ENCODE measurements at regions not wholly inside any gene's neighbourhood (a gene's known extent, or its start where the extent isn't known, plus 50 kb on each side); places are given as distances from the start of the nearest gene placed in this dataset.

DNA sequence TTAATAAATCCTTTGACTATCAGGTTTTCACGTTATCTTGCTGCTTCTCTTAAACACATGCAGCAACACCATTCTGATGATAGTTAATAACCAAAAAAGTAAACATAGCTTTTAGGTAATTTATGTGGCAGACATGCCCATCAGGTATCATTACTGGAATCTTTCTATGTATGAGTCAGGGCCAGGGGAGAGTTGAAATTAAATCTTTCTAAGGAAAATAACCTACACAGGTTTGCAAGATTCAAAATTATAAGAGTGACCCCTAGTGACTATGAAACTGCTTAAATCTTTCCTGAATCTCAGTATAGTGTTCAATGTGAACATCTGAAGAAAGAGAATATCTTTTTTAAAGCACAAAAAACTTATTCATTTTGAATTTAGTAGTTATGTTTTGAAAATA is 666.6 kb downstream of the CDH11 start:
- H3K4me1 Mint-ChIP-seq, result no peaks in the 10 kb centered on the region
- TF ChIP-seq, protein P1, sequence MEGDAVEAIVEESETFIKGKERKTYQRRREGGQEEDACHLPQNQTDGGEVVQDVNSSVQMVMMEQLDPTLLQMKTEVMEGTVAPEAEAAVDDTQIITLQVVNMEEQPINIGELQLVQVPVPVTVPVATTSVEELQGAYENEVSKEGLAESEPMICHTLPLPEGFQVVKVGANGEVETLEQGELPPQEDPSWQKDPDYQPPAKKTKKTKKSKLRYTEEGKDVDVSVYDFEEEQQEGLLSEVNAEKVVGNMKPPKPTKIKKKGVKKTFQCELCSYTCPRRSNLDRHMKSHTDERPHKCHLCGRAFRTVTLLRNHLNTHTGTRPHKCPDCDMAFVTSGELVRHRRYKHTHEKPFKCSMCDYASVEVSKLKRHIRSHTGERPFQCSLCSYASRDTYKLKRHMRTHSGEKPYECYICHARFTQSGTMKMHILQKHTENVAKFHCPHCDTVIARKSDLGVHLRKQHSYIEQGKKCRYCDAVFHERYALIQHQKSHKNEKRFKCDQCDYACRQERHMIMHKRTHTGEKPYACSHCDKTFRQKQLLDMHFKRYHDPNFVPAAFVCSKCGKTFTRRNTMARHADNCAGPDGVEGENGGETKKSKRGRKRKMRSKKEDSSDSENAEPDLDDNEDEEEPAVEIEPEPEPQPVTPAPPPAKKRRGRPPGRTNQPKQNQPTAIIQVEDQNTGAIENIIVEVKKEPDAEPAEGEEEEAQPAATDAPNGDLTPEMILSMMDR (IDR thresholded peaks at IDR 0.05), result no peak
- no peaks in the 10 kb centered on the region for H3K36me3 Mint-ChIP-seq (ENCODE audit: low read depth)
- no peak overlapping the region for H3K4me3 Mint-ChIP-seq
- POLR2A ChIA-PET, result no interaction called here
- no peaks in the 10 kb centered on the region for H3K27me3 Mint-ChIP-seq
- H3K9me3 Mint-ChIP-seq, result peaks cover 2% of the 10 kb centered on the region
- no peak overlapping the region for H3K27ac Mint-ChIP-seq
- no peak for ATAC-seq (ENCODE audit: low read depth)
- DNase-seq, result no peak
- CTCF ChIA-PET, result no interaction called here
- intact Hi-C loops (cut with micrococcal nuclease), result no loop called here

- CTCF ChIA-PET, result no interaction called here
- no peak for DNase-seq
- no peaks in the 10 kb centered on the region for H3K27me3 Mint-ChIP-seq
- intact Hi-C loops (cut with micrococcal nuclease), result no loop called here
- POLR2A ChIA-PET, result no interaction called here
- H3K4me1 Mint-ChIP-seq, result no peaks in the 10 kb centered on the region
- H3K36me3 Mint-ChIP-seq (ENCODE audit: low read depth), result no peaks in the 10 kb centered on the region
- no peak overlapping the region for H3K27ac Mint-ChIP-seq
- ATAC-seq (ENCODE audit: low read depth), result no peak
- H3K4me3 Mint-ChIP-seq, result no peak overlapping the region
- H3K9me3 Mint-ChIP-seq, result peaks cover 7% of the 10 kb centered on the region
- TF ChIP-seq, protein P1 (IDR thresholded peaks at IDR 0.05), result no peak
Observed at GRCh38 chr16:64453646-64454045, 668.2 kb downstream of the CDH11 start.

GRCh38 chr16:64452446-64452845 is 669.4 kb downstream of the CDH11 start:
- POLR2A ChIA-PET, result no interaction called here
- TF ChIP-seq, protein P1 (IDR thresholded peaks at IDR 0.05), result no peak

GRCh38 chr16:64450177-64450576 is 671.7 kb downstream of the CDH11 start:
- DNase-seq, result no peak
- H3K4me3 Mint-ChIP-seq, result no peak overlapping the region
- H3K4me1 Mint-ChIP-seq, result no peaks in the 10 kb centered on the region
- intact Hi-C loops (cut with micrococcal nuclease), result no loop called here
- H3K9me3 Mint-ChIP-seq, result peaks cover 12% of the 10 kb centered on the region
- no peaks in the 10 kb centered on the region for H3K36me3 Mint-ChIP-seq (ENCODE audit: low read depth)
- H3K27me3 Mint-ChIP-seq, result no peaks in the 10 kb centered on the region
- TF ChIP-seq, protein P1 (IDR thresholded peaks at IDR 0.05), result no peak
- ATAC-seq (ENCODE audit: low read depth), result no peak
- POLR2A ChIA-PET, result no interaction called here
- H3K27ac Mint-ChIP-seq, result no peak overlapping the region
- CTCF ChIA-PET, result no interaction called here

More at GRCh38 chr16:64452446-64452845, 669.4 kb downstream of the CDH11 start:
- Mint-ChIP-seq H3K9me3 (peaks cover 10% of the 10 kb centered on the region), H3K36me3 (ENCODE audit: low read depth) (no peaks in the 10 kb centered on the region), H3K4me3 (no peak overlapping the region), H3K4me1 (no peaks in the 10 kb centered on the region), H3K27me3 (no peaks in the 10 kb centered on the region), H3K27ac (no peak overlapping the region)
- CTCF ChIA-PET, result no interaction called here
- intact Hi-C loops (cut with micrococcal nuclease), result no loop called here
- no peak for ATAC-seq (ENCODE audit: low read depth)
- no peak for DNase-seq

DNA sequence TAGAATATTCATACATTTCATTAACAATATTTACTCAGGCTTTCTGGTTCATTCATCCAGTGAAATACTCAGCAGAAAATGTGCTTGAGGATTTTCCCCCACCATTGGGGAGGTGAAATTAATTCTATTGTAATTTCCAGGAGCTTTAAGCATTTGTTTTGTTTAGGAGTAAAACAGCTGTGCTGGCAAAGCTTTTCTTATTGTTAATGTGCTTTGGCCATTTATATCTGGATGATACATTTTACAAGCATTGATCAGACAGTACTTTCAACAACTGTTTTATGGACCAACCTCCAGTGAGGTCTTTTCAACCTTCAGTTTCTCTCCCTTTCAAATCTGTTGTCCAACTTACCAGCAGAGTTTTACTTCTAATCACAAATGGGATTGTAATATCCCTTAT is 672.4 kb downstream of the CDH11 start:
- TF ChIP-seq, protein P1 (IDR thresholded peaks at IDR 0.05), result no peak
- Mint-ChIP-seq H3K36me3 (ENCODE audit: low read depth) (no peaks in the 10 kb centered on the region), H3K4me1 (no peaks in the 10 kb centered on the region), H3K27ac (no peak overlapping the region), H3K4me3 (no peak overlapping the region), H3K27me3 (no peaks in the 10 kb centered on the region), H3K9me3 (peaks cover 12% of the 10 kb centered on the region)
- POLR2A ChIA-PET, result no interaction called here
- CTCF ChIA-PET, result no interaction called here
- intact Hi-C loops (cut with micrococcal nuclease), result no loop called here
- DNase-seq, result no peak
- ATAC-seq (ENCODE audit: low read depth), result no peak

All from activated B cell treated with CpG ODN at 0.5 μM for 24 hours (primary cell).